Neural progenitor cell (in vitro differentiated cells): ENCODE measurements at regions not wholly inside any gene's neighbourhood (a gene's known extent, or its start where the extent isn't known, plus 50 kb on each side); places are given as distances from the start of the nearest gene placed in this dataset.

Experiments
- CTCF ChIP-seq: fragments of 200-600 bp; sonication (generic); IDR thresholded peaks from 2 replicates; pipeline ENCODE4 v1.5.1; 2017; ENCODE audit warnings: antibody characterized with exemption, mild to moderate bottlenecking
- EZH2phosphoT487 ChIP-seq: fragments of 200-600 bp; sonication (generic); IDR thresholded peaks from 2 replicates; pipeline ENCODE4 v1.6.1; 2017; ENCODE audit warnings: antibody characterized with exemption

- TF ChIP-seq CTCF (no peak), EZH2phosphoT487 (no peak)
Observed at GRCh38 chr15:98529205-98530145, 118.9 kb upstream of the IGF1R start.
